ENCODE measurements at regions not wholly inside any gene's neighbourhood (a gene's known extent, or its start where the extent isn't known, plus 50 kb on each side); places are given as distances from the start of the nearest gene placed in this dataset.

DNA sequence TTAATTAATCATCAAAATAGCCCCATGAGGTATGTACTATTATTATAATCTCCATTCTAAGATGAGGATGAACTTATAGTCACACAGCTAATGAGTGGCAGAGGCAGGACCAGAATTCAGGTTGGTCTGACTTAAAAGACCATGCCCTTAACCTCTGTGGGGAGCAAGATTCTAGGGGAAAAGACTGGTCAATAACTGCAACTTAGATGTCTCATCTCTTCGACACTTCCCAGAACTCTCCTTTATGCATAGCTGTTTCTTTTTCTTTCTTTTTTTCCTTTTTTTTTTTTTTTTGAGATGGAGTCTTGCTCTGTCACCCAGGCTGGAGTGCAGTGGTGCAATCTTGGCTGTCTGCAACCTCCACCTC is 66.3 kb upstream of the RTN4 start (continued):
- TF ChIP-seq ZNF713 (CRISPR knock-in tag; IDR thresholded peaks at IDR 0.05), result no peak
- no peak for TF ChIP-seq ATRX (CRISPR knock-in tag; IDR thresholded peaks at IDR 0.05; ENCODE audit: borderline replicate concordance)
- TF ChIP-seq NR2F2 (IDR thresholded peaks at IDR 0.05; ENCODE audit: borderline replicate concordance, low read depth), result no peak
- TF ChIP-seq ZNF768 (CRISPR knock-in tag; IDR thresholded peaks at IDR 0.05), result no peak
- no peak for TF ChIP-seq TBX2 (CRISPR knock-in tag; IDR thresholded peaks at IDR 0.05; ENCODE audit: borderline replicate concordance)
- TF ChIP-seq ZBTB2 (CRISPR knock-in tag; IDR thresholded peaks at IDR 0.05; ENCODE audit: low read depth), result no peak
- no peak for TF ChIP-seq ZNF563 (CRISPR knock-in tag; IDR thresholded peaks at IDR 0.05)
- TF ChIP-seq ZNF720 (CRISPR knock-in tag; IDR thresholded peaks at IDR 0.05), result no peak

- no TSS peak for BruUV-seq (replicated peaks)
- H4K20me1 ChIP-seq (ENCODE audit: insufficient read depth, low read length), result no peaks in the 10 kb centered on the region
- H3K4me1 ChIP-seq (ENCODE audit: insufficient read depth, low read length), result peaks cover 37% of the 10 kb centered on the region
- ATAC-seq (no peak), DNase-seq (ENCODE audit: low spot score) (no peak), FAIRE-seq (no peak)
- peaks cover 4 to 40% of the 10 kb centered on the region in 2 experiments; a peak in 4 of 5 replicates for H3K27me3 ChIP-seq (ENCODE audit: control insufficient read depth in 1 of 2, insufficient read depth in 2 of 2, low read length in 2 of 2)
- no peak overlapping the region for H2AFZ ChIP-seq (ENCODE audit: low read length)
- intact Hi-C loops (cut with micrococcal nuclease; ENCODE audit: unreplicated experiment) (no loop called here), in situ Hi-C loops (cut with HindIII; ENCODE audit: extremely low pct_ligation_motif_present, low pct_unique_long_range_greater_than_20kb) (no loop called here)
- 29% methylated on average over 4 of the region's 4 CpGs for WGBS (ENCODE audit: low lambda C conversion rate)
- no peak overlapping the region for H3K4me2 ChIP-seq (ENCODE audit: low read depth, low read length)
- no peaks in the 10 kb centered on the region for H3K9me3 ChIP-seq (ENCODE audit: low read length)
- no peaks in the 10 kb centered on the region for H3K79me2 ChIP-seq (ENCODE audit: insufficient read depth, low read length)
- ChIA-PET CTCF (ENCODE audit: low intra/inter-chr PET ratio, low total read pairs) (no interaction called here), POLR2A (interaction anchor here (1.9 kb wide), 1 partner anchor 66 kb away, joined by 5 read pairs; the partner anchor contains the start of gene RTN4)
- no peak overlapping the region for H3K9ac ChIP-seq (ENCODE audit: insufficient read depth, low read depth, low read length)
- no peaks in the 10 kb centered on the region for H3K36me3 ChIP-seq (replicated peaks in 1 of 2; ENCODE audit: control insufficient read depth in 1 of 2, insufficient read depth in 2 of 2, low read length in 2 of 2)
- H3K27ac ChIP-seq (ENCODE audit: extremely low read length, insufficient read depth, low read length), result no peak overlapping the region
- no peak overlapping the region for H3K4me3 ChIP-seq (replicated peaks in 1 of 3; ENCODE audit: insufficient read depth in 1 of 3, low read depth in 2 of 3, low read length in 3 of 3)
- TF ChIP-seq FOSL2 (CRISPR knock-in tag; IDR thresholded peaks at IDR 0.05), result peak; percentile 64
- no peak for TF ChIP-seq NRL (CRISPR knock-in tag; IDR thresholded peaks at IDR 0.05; ENCODE audit: borderline replicate concordance)
- TF ChIP-seq, protein P1, sequence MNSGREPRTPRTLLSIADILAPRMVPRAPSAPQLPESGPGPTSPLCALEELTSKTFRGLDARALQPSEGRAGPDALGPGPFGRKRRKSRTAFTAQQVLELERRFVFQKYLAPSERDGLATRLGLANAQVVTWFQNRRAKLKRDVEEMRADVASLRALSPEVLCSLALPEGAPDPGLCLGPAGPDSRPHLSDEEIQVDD (CRISPR knock-in tag; IDR thresholded peaks at IDR 0.05; ENCODE audit: borderline replicate concordance), result no peak
- TF ChIP-seq, protein P2, sequence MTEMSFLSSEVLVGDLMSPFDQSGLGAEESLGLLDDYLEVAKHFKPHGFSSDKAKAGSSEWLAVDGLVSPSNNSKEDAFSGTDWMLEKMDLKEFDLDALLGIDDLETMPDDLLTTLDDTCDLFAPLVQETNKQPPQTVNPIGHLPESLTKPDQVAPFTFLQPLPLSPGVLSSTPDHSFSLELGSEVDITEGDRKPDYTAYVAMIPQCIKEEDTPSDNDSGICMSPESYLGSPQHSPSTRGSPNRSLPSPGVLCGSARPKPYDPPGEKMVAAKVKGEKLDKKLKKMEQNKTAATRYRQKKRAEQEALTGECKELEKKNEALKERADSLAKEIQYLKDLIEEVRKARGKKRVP (CRISPR knock-in tag; IDR thresholded peaks at IDR 0.05), result peak in 1 of 2 experiments; percentile 33; a peak in 1 of 4 replicates
- no peak for TF ChIP-seq MXD3 (CRISPR knock-in tag; IDR thresholded peaks at IDR 0.05)
- TF ChIP-seq RORA (CRISPR knock-in tag; IDR thresholded peaks at IDR 0.05), result no peak
- no peak for TF ChIP-seq ZNF224 (CRISPR knock-in tag; IDR thresholded peaks at IDR 0.05)
- no peak for TF ChIP-seq ZBTB7A (CRISPR knock-in tag; IDR thresholded peaks at IDR 0.05)
These were observed 65.7 kb upstream of the RTN4 start for GRCh38 chr2:55115761-55116597.

Data from HepG2 (cell line).